Upper lobe of left lung (tissue), 4 donors: ENCODE measurements at regions not wholly inside any gene's neighbourhood (a gene's known extent, or its start where the extent isn't known, plus 50 kb on each side); places are given as distances from the start of the nearest gene placed in this dataset.

Source experiments
- EP300 ChIP-seq, 4 donors: sonication (generic); formaldehyde crosslinking; IDR thresholded peaks; one replicate each; pipeline ENCODE4 v1.5.1; 2017; ENCODE audit warnings: antibody characterized with exemption in 4 of 4, control low read depth in 2 of 4
- TF ChIP-seq, protein P1 (sequence below), 6 experiments: fragments of 450-650 bp in 4 of 6; fragments of 200-600 bp in 2 of 6; sonication (generic) in 2 of 6; IDR thresholded peaks; one replicate each; pipeline ENCODE4 v1.5.1; 2016 to 2019; ENCODE audit warnings: antibody characterized with exemption in 6 of 6

GRCh38 chr11:22130462-22131053 is 62.3 kb upstream of the ANO5 start:
- TF ChIP-seq, protein P1, sequence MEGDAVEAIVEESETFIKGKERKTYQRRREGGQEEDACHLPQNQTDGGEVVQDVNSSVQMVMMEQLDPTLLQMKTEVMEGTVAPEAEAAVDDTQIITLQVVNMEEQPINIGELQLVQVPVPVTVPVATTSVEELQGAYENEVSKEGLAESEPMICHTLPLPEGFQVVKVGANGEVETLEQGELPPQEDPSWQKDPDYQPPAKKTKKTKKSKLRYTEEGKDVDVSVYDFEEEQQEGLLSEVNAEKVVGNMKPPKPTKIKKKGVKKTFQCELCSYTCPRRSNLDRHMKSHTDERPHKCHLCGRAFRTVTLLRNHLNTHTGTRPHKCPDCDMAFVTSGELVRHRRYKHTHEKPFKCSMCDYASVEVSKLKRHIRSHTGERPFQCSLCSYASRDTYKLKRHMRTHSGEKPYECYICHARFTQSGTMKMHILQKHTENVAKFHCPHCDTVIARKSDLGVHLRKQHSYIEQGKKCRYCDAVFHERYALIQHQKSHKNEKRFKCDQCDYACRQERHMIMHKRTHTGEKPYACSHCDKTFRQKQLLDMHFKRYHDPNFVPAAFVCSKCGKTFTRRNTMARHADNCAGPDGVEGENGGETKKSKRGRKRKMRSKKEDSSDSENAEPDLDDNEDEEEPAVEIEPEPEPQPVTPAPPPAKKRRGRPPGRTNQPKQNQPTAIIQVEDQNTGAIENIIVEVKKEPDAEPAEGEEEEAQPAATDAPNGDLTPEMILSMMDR (IDR thresholded peaks at IDR 0.05) = peak in 3 of 6 experiments; percentile 9 to 20 (median 12)
- no peak for TF ChIP-seq EP300 (IDR thresholded peaks at IDR 0.05)
